ENCODE measurements at regions not wholly inside any gene's neighbourhood (a gene's known extent, or its start where the extent isn't known, plus 50 kb on each side); places are given as distances from the start of the nearest gene placed in this dataset.
A peak's percentile ranks its signal among the peaks of the same experiment; 100 is the strongest.
"Not testable (repeated sequence)": the region's sequence is repeated elsewhere in the genome, so short reads cannot be mapped to it uniquely, and the experiment has no call there.

DNA sequence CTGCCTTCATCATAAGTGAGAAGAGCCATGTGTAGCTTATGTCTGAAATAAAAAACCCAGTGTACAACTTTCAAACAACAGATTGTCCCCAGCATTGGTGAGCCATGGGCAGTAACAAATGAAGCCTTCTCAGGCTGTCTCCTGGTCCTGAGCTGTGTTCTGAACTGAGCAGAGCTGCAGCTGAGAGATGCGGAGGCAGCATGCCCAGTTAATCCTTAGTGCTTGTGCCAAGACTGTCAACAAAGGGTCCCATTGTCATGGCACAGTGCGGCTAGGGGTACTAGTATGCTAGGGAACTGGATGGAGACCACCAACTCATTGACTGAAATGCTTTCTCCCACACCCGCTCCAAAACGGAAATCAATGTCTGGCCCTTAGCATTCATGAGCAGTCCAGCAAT, 154.3 kb downstream of the RMST start:
- DNase-seq, result no peak

DNA sequence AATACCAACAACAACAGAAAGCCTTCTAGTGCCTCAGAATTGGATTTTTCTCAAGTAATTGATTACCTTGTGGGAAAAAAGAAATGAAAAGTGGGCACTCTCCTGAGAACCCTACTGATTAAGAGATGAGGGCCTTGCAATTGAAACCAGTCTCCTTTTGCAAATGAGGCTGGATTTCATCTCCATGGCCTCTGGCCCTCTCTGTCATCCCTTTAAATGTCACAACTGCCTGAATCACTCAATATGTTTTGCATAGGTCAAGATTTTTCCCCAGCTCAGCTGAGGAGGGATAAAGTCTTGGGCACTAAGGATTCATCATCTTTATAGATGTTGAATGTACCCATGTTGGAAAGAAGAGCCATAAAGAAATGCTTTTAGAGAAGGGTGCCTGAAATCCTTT, 166.4 kb downstream of the RMST start:
- no peak for DNase-seq

GRCh38 chr12:97629382-97629781, 166.8 kb downstream of the RMST start:
- DNase-seq, result no peak

- no peak for DNase-seq
Measured at GRCh38 chr12:97630356-97630755, 167.8 kb downstream of the RMST start.

DNA sequence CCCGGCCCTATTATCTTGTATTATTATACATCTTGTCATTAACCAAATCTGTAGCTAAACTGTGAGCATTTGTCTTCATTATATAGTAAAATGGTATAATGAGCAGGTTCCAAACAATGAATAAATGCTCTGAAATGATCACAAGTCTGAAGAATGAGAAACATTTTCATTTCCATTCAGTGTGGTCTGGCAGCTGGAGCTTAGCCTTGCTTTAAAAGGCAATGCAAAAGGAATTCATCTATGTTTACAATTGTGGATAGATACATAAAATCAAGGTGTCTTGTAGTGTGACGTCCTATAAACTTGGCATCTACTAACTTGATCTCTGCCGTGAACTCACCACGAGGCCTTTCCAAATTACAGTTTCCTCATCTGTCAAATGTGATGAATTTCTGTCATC, 168.3 kb downstream of the RMST start:
- DNase-seq, result no peak

DNA sequence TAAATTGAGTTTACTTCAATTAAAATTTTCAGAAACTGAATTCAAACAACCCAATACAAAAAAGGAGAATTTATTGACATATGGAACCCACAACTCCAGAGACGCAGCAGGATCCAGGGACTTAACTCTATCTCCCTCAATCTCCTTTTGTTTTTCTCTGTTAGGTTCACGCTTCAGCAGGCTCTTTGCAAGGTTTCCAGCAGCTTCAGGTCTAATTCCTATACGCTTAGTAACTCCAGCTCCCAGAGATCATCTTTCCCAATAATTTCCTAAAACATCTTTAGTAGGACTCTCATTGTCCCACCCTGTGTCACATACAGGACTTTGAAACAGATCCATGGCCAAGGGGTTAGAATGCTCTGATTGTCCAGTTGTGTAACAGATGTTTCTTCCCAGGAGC, 175.2 kb downstream of the RMST start:
- DNase-seq, result no peak

- peak; percentile 65 for DNase-seq
Measured at GRCh38 chr12:97638739-97639138, 176.1 kb downstream of the RMST start.

DNA sequence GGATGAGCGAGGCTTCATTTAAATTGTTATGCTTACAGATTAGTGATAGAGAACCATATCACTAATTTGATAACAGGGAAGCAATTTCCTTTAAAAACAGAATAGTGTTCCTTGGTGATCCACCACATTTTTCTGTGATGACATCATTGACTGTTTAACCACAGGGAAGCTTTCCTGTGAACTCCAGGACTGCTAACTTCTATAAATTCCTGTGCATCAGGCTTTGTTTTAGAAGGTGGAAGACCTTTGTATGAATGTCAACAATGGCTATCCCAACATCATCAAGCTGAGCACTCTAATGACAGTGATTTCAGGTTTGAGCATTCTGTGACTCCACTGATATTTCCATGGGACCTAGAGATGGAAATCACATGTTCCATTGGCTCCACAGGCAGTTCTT, 177.1 kb downstream of the RMST start:
- no peak for DNase-seq

DNA sequence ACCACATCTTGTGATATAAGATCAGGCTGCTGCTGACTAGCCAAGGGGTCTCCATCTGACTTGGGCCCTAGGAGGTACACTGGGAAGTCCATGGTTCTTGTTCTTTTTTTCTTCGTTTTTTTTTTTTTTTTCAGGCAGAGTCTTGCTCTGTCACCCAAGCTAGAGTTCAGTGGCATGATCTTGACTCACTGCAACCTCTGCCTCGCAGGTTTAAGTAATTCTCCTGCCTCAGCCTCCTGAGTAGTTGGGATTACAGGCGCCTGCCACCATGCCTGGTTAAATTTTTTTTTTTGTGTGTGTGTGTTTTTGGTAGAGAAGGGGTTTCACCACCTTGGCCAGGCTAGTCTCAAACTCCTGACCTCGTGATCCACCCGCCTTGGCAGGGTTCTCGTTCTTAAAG, 178.2 kb downstream of the RMST start:
- DNase-seq, result no peak

DNA sequence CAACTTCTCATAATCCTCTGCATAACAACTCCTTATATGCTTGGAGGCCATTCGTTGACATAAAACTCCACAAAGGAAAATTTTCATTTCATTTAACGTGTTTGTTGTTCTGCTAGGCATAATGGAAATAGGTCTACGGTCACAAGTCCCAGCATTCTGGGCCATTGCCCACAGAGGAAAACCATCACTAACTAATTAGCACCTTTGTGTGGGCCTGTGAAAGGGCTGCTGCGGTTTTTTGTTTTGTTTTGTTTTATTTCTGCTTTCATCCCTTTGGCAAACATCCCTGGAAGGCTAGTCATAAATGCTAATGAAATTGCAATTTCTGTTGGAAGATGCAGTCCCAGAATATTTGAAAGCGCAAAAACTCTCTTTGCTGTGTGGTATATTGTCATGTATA, 180.3 kb downstream of the RMST start:
- peak; percentile 35 for DNase-seq

DNA sequence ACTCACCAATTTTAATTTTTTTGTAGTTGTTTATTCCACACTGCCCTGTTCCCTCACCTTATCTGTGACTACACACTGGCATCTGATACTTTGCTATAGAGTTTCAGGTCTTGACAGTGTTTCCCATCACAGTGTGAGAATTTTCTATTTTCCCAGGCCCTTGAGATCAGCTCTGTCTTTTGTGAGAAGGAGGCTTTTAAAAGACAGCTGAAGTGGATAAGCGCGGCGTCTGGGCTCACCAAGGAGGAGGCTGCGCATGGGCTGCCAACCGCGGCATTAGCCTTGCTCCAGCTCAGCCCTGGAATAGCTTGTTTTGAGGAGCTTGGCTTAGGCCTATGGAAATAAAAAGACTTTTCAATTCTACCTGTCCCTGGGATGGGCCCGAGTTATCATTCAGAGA, 181.3 kb downstream of the RMST start:
- no peak for DNase-seq

GRCh38 chr12:97645726-97646125, 183.1 kb downstream of the RMST start:
- no peak for DNase-seq

DNA sequence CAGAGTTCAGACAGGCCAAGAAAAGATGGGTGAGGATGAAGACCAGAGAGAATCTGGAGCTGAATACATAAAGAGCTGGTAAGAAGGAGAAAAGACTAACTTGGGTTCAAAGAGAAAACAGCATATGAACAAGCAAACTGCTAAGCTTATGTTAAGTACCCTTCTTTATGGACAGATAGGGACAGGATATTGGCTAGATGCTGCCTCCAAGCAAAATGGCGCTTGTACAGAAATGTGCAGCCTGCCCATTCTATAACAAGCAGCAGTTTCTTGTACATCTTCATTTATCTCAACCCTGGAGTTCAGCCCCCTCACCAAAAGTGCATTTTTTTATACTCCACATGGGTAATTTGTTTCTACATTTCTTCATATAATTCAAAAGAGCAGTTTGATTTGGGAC, 184.5 kb downstream of the RMST start:
- DNase-seq, result no peak

- DNase-seq, result no peak
Measured at GRCh38 chr12:97650242-97650641, 187.6 kb downstream of the RMST start.

DNA sequence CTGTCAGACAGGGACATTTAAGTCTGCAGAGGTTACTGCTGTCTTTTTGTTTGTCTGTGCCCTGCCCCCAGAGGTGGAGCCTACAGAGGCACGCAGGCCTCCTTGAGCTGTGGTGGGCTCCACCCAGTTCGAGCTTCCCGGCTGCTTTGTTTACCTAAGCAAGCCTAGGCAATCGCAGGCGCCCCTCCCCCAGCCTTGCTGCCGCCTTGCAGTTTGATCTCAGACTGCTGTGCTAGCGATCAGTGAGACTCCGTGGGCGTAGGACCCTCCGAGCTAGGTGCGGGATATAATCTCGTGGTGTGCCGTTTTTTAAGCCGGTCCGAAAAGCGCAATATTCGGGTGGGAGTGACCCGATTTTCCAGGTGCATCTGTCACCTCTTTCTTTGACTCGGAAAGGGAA, 193.9 kb downstream of the RMST start:
- DNase-seq, result not testable (repeated sequence)

DNA sequence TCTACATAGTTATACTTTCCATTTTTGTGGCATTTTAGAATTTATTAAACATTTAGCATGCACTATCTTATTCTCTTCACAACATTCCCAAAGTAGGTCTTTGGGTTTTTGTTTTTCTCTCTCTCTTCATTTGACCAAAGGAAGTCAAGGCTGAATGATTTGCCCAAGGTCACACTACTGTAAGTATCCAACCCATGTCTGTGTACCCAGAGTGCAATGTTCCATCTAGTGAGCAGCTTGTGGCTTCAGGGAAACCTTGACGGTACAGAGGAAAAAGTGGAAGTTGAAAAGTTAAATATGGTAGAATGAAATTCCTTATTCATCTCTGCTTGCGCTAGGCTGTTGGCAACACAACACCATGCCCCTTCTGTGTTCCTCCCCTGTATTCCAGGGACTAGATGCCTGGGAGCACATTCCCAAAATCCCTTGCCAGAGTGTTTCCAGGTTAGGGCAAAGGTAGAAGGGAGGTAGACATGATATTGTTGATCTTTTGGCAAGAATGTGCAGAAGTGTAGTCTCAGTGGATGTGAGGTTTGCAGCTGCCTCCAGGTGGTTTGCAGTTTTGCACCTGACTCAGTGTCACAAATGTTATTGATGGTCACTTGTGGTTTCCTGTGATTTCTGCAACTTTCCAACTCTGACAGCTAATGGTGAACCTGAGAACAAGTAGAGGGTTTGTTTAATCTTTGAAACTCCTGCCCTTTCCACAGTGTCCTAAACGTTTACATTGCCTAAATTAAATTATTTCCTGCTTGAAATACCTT, 196.7 kb downstream of the RMST start:
- no peak for DNase-seq

- no peak for DNase-seq
Measured at GRCh38 chr12:97666263-97666662, 203.7 kb downstream of the RMST start.

DNA sequence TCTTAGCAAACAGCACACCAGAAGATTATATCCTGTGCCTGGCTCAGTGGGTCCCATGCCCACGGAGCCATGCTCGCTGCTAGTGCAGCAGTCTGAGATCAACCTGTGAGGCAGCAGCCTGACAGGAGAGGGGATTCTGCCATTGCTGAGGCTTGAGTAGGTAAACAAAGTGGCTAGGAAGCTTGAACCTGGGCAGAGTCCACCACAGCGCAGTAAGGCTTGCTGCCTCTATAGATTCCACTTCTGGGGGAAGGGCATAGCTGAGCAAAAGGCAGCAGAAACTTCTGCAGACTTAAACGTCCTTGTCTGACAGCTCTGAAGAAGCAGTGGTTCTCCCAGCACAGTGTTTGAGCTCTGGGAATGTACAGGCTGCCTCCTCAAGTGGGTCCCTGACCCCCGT, 210.3 kb downstream of the RMST start:
- no peak for DNase-seq

DNA sequence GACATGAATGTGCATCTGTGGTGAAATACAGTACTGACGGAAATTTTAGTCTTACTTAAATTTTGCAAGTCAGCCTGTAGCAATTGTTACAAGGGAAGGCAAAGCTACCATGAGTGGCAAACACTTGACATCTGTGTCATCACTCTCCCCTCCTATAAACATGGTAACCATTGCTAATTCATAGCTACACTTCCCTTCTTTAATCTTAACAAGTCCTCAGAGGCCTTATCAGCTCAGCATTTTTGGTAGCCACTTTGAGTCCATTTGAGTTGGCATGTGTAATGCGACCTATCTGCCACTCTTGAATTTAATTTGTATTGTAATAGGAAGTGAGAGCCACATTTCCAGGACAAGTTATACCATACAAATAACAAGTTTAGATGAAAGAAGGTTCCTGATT, 218.1 kb downstream of the RMST start:
- no peak for DNase-seq

DNA sequence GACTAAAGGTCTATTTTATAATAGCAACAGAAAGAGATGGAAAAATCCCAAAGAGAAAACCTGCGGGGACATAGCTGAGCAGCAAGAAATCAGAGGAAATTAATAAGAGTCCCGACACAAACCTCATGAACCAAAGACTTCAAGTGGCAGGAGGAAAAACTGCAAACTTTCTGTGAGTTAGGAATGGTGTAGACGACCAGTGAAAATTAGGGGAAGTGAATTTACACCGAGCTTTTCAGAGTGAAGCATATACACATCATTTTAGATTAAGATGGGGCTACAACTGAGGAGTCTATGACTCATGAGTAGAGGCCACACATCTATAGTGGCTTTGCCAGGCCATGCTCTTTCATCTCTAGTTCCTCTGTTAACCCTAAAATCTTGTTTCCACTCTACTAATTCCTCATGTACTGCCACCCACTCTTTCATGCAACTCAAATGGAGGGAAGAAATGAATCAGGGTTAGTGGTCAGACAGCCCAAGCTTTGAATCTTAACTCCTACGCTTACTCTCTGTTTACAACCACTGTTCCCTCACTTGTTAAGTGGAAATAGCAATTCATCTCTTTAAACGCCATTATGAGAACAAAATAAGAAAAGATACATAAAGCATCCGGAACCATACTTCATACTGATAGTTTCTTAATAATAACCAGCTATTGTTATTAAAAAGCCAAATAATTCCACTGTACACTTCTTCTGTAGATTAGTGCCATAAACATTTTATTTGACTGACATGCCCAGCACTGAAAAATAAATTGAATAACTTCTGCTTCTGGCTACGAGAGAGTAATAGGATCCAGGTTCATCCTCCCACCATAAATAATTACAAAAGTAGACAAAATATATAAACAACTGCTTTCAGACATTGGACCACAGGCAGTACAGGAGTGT, 219.3 kb downstream of the RMST start:
- no peak for DNase-seq

- no peak for DNase-seq
Measured at GRCh38 chr12:97685360-97685759, 222.8 kb downstream of the RMST start.

DNA sequence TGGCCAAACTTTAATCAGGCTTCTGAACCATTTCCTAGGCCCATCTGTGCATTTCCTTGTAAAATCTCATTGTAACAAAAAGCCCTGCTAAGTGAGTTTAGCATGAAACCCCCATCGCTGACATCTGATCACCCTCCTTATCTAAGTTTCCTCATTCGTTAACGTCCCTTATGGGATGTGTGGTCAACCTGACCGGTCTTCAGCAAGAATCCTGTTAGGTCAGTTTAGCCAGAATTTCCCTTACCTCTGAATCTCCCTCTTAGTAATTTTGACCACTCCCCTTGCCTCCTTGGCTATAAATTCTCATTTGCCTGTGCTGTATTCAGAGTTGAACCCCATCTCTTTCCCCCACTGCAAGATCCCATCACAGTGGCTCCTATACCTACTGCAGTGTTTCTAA, 239.3 kb downstream of the RMST start:
- DNase-seq, result no peak

DNA sequence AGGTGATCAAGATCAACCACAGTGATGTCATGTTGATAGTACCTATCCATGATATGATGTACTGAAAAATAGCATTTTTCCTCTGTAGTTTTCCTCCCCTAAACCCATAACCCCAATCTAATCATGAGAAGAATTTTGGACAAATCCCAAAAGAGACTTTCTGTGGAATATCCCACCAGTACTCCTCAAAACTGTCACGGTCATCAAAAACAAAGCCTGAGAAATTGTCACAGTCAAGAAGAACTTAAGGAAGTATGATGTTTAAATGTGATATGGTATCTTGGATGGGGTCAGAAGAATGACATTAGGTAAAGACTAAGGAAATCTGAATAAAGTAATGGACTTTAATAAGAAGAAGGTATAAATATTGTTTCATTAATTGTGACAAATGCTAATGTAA, 248.8 kb downstream of the RMST start:
- no peak for DNase-seq

DNA sequence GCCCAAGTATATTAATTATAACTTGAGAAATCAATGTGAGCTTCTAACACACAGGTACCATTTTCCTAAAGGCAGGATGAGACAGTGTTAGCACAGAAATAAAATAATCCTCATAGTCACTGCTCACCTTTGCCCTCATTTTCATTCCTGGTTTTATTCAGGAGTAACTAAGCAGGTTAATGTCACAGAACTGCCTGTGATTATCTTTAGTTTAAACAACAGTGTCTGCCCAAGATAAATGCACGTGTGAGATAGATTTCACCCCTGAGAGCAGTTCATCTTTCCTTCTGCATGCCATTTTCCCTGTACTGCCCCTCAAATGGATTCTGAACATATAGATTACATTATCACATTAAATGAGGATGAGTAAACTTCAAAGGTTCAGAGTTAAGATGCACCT, 250.7 kb downstream of the RMST start:
- no peak for DNase-seq

Data from NCI-H1105 (cell line).